HT1080 (cell line): ENCODE measurements at regions not wholly inside any gene's neighbourhood (a gene's known extent, or its start where the extent isn't known, plus 50 kb on each side); places are given as distances from the start of the nearest gene placed in this dataset.

ENCODE experiments used
- DNase-seq: peaks from one replicate; pipeline ENCODE4 v3.0.0-alpha.2; 2015; ENCODE audit warnings: low read depth

- DNase-seq = no peak
Observed at GRCh38 chr11:43545610-43546009, 134.9 kb upstream of the HSD17B12 start.

DNA sequence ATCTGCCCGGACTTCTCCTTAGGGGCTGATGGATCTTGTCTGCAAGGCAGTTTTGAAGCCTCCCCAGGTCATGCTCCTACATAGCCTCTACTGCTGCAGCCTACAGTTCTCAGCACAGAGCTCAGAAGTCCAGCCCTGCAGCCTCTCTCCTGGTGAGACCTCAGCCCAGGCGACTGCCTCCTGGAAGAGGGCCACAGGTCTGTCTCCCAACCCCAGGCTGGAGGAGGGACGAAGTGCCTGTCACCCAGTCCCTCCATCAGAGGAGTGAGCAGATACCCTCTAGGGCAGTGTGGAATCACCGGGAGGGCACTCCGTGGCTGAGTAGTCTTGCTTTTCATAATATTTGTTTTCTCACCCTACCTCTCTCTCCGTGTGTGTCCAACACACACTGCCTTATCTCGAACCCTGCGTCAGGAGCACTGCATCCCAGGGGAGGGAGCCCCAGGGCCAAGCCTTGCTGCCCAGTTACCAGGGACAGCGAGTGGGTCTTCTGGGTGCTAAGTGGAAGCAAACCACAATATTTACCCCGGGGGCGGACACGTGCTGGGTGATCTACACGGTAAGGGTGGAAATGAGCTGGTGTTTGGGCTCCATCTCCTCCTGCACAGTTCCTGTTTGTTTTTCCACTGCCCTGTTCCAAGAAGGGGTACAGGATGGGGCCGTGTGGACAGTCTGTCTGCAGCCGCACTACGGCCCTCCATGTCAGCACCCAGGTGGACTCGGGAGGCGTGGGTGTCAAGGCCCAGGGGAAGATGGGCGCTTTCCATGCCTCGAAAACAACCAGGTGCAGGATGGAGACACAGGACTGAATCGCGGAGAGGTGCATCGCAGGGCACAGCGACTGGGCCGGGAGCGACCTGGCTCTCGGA lies 133.7 kb upstream of the HSD17B12 start:
- no peak for DNase-seq

DNA sequence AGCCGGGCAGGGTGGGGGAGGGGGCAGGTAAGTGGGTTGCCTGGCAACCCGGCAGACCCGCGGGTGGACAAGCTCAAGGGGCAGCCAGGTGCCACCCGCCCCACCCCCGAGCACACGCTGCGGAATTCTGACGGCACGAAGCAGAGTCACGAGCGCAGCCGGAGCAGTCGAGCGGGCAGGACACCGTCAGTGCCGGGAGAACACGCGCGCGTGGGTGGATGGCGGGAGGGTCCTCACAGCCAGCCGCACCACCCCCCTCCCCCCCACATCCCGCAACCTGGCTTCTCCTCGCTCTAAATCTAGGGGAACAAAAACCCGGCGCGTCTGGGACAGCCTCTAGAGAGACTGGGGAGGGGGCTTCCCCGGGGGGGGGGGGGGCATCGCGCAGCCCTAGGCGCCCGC lies 133.1 kb upstream of the HSD17B12 start:
- no peak for DNase-seq

GRCh38 chr11:43547889-43548381 lies 132.6 kb upstream of the HSD17B12 start:
- no peak for DNase-seq

DNA sequence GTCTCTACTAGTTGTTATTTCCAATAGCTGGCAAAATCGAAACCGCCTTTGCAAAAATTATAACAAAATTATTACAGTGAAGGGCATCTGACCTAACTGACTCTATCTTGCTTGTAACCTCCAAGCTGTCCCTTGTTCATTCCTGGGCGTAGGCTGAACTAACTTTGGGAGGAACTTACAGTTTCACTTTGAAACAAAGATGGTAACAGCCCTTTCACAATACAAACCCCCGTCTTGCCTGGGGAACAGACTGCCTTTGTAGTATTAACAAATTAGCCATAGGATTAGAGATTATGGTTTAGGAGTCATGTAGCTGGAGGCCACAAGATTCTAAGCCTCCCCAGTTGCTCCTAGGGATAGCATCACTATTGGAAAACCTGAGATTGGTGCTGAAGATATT lies 131.6 kb upstream of the HSD17B12 start:
- no peak for DNase-seq

DNA sequence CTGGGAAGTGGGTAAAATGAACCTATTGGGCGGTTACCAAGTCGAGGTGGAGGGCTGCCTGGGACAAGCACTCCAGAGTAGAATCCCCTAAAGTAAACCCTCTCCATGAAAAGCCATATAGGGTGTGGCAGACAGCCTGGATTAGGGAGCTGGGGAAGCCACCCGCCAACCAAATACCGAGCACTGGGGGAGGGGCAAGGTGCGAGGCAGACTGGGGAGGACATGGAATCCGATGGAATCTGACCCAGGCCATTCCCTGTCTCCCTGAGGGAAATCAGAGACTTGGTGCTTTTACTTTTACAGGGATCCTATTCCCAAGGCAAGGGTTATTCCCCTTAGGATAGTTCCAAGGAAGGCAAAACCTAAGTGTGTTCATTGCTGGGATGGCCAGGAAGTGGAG lies 130.9 kb upstream of the HSD17B12 start:
- DNase-seq = no peak

DNA sequence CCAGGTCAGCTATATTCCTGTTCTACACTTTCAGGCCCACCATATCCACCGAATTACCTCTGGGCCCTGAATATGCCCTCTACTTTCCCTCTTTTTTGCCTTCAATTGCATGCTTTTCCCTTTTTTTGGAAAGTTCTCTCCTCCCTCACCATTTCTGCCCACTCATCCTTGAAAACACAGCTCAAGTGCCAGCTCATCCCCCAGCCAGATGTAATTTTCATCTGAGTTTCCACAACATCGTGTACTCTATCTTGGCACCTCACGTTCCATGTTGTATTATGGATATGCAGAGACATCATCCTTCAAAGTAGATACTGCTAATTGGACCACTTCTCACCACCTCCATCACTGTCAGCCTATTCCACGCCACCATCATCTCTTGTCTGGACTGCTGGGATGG lies 129.8 kb upstream of the HSD17B12 start:
- DNase-seq = no peak

- DNase-seq = no peak
Observed at GRCh38 chr11:43554148-43554473, 126.4 kb upstream of the HSD17B12 start.

DNA sequence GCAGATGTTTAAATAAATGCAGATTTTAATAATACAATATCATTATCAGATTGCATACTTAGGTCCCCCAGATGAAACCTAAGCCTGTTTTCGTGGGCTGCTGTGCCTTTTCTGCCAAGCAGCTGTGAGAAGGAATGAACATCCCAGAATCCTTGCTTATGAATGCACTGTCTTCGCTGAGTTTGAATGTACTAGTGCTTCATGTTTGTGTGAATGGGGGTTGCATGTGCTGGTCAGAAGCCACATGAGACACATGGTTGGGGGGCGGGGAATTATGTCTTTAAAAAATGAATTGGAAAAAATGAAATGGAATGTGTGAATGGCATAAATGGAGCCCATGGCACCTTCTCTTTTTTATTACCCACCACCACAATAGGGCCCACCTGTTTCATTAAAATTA lies 125.4 kb upstream of the HSD17B12 start:
- DNase-seq = no peak

DNA sequence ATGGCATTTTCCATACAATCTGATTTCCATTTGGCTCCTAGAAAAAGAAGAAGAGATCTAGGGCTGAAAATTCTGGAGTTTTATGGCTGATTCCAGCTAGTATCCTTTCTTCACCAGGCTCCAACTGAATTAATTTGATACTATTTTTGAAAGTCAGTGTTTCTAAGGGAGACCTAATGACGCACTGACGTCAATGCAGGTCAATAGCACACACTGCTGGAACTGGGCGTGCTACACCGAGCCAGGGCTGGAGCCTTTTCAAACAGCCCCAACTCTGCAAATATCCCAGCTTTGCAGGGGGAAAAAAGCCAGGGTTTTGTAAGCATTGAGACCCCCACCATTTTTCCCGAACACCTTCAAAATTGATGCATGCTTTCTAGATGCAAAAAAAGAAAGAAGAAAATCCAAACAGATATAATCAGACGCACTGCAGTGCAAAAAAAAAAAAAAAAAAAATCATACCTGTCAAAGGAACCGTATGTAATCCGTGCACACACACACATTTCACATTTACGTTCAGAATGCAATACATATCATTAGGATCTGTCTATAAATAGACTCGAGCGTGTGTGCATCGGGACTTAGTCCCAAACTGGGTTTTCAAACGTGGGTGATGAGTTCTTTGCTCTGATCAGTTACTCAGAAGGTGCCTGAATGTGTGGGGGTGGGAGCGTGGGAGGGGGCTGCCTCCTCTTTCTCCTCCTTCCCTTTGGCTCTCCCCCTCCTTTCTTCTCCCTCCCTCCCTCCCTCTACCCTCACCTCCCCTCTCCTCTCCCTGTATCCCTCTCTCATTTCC lies 124.5 kb upstream of the HSD17B12 start:
- peak; percentile 27 for DNase-seq

DNA sequence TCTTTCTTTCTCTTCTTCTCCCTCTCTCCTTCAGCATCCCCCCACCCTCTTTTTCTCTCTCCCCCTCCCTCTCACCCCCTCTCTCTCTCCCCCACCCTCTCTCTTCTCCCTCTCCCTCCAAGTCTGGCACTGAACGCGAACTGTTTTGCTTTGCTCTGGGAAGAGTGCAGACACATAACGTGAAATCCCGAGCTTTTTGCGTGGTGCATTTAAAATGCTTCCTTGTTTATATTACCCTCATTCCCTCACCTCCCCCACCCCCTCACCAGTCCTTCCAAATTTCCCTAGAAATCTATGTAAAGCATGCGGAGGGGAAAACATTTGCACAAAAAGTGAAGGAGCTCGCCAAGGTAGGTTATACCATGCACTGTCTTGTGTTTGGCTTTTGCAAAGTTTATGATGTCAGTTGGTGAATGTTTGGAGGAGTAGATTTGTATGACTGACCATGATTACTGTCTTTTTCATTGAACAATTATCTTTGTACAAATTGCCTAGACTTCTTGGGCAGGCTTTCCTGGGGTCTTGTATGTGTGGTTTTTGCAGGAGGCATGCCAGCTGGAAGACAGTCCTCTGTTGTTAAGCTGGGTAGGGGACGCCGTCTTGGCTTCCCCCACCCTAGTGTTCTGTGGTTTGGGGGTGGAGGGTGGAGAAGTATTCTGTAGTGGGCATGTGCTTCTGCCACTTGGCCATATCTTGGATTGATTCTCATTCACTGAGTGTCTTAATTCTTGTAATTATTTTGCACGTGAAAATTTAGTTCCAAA lies 123.7 kb upstream of the HSD17B12 start:
- DNase-seq = peak; percentile 30

GRCh38 chr11:43557553-43558110 lies 122.9 kb upstream of the HSD17B12 start:
- DNase-seq = no peak

GRCh38 chr11:43558146-43558545 lies 122.4 kb upstream of the HSD17B12 start:
- no peak for DNase-seq

DNA sequence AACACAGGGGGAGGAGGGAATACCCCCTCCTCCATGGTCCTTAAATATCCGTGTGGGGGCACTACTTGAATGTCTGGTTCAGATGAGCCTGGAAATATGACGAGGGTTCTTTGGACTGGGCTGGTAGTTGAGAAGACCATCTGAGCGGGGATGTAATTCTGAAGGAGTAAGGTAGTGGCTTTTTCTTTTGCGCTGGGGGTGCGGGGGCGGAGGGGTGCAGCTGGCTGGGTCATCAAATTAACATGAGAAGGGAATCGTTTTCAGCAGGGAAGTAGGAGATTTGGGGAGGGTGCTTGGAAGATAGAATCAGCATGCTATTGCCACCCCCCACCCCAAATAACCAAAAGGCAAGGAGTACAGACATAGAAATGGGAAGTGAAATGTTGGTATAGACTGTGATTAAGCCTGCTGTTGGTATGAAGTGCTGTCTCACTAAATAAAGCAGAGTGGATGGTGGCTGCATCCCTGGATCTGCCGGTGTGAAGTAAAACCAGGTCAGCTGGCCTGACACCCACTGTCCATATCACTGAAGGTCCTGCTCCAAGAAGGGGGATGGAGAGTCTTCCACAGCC lies 121.9 kb upstream of the HSD17B12 start:
- DNase-seq = no peak

DNA sequence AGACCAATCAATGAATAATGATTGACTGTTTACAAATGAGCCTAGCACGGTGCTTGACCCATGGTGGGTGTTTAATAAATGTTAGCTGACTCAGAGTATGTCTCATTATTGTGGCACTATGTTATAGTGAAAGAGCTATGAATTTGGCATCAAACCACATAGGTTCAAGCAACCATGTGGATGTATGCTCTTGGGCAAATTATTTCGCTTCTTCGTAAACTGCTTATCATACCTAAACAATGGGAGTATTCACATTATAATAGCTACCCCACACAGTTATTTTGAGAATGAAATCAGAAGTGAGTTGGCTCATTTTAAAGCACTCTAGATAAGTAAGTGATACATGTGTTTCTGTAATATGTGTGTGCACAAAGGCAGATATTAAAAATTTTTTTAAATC lies 118.7 kb upstream of the HSD17B12 start:
- no peak for DNase-seq

DNA sequence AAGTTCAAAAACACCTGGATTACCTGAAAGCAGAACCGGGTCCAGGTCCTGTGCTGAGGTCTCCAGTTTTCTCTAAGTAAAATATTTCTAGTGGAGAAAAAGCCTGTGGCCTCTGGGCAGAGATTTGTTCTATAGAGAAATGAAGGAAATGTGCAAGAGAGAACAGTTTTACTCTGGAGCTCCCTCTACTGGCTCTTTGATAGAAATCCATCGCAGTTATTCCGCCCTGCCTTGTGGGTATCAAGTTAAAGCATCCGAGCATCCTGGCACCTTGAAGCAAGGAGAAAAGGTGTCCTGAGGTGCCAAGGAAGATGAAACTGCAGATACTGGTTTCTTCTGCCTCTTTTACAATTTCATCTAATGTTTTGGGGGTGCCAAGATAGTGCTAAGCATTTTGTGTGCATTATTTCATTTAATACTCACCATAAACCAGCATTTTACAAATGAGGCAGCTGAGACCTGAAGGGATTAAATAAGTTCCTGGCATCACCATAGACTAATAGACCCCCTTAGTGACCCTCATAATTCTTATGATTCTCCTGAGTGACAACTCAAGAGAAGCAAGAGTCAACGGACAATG lies 113.1 kb upstream of the HSD17B12 start:
- DNase-seq = peak; percentile 51

GRCh38 chr11:43573233-43573632 lies 107.3 kb upstream of the HSD17B12 start:
- peak; percentile 42 for DNase-seq

DNA sequence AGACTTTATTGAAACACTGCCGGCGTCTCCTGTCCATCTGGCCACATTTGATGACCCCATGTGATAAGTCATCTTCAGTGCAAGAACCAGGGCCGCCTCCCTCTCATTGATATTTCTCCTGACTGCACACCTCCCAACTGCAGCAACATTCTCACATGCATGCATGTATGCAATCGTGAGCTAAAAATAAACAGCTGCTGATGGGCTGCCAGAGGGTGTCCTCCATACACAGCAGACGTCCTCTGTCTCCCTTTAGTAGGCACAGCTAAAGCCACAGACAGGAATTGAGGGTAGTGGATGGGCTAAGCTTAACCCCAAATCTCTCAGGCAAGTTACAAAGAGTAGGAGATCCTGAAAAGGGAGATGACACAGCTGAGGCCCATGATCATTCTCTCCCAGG lies 106.7 kb upstream of the HSD17B12 start:
- DNase-seq = no peak

DNA sequence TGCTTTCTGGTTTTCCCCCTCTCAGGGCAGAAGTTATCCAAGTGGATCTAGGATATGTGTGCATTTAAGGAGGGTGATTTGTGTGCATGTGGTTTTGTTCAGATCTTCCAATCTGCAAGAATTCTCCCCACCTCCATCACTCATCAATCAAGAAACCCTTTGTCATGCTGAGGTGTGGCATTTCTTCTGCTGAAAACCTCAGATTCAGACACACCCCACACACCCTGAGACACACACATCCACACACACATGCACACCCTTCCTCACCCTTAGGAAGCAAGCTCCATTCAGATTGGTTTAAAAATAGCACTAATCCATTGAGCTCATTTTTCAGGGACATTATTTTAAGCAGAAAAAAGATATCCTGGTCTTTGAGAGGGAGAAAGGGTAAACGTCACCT lies 106.1 kb upstream of the HSD17B12 start:
- no peak for DNase-seq

DNA sequence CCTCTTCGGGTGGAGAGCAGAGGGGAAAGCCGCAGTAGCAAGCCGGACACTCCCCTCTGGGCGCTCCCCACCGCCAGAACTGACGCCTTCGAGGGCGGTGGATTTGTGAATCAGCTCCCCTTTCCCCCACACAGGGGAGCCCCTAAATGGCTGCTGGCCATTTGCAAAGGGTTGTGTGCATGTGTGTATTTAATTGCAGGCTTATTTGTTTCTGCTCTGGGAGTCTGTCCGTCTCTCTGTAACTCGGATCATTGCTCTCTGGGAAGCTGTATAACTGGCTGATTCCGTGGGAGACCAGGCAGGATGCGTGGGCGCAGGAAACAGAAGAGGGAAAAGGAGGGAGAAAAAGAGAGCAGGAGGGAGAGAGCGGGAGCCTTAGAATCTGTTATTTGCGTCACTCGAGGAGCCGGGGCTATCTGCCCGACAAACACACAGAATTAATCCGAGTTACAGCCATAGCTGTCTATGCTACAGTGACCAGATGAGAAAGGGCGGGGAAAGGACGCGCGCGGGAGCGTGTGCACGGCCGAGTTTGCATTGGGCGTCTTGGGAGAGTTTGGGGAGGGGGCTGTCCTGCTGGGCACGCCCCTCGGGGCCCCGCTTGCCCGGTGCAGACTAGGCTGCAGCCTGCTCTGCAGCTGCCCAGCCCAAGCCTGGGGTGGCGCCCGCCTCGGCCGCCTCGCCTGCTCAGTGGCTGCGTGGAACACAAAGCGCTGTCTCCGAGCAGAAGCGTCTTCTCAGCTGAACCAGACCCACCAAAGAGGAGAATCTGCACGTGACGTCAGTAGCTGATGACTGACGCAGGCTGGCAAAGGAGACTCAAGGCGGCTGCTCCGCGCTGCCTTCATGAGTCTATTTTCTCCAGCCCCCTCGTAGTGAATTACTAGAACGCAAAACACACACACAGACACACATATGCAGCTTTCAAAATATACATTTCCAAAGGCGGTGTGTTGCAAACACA lies 105.3 kb upstream of the HSD17B12 start:
- DNase-seq = no peak
